B cell (primary cell): ENCODE measurements at regions not wholly inside any gene's neighbourhood (a gene's known extent, or its start where the extent isn't known, plus 50 kb on each side); places are given as distances from the start of the nearest gene placed in this dataset.

Experiments used
- ATAC-seq: fragments of 200-7000 bp; cut with Tn5 transposase; one replicate; pipeline ENCODE4 v1.10.0; 2021; ENCODE audit warnings: low read depth, mild to moderate bottlenecking, moderate number of reproducible peaks, moderate library complexity
- CTCF ChIA-PET: fragments of 350-600 bp; sonication (Branson Sonifier 250); formaldehyde crosslinking; loops from one replicate; lab custom pipeline; 2021; ENCODE audit warnings: antibody characterized with exemption, inconsistent platforms; lab: Charles Lee
- POLR2A ChIA-PET: fragments of 350-600 bp; sonication (Branson Sonifier 250); formaldehyde crosslinking; loops from one replicate; lab custom pipeline; 2021; ENCODE audit warnings: antibody characterized with exemption; lab: Charles Lee
- DNase-seq: peaks from one replicate; pipeline ENCODE4 v3.0.0; 2013
- H2AFZ ChIP-seq: 2 replicates; pipeline ENCODE4 v1.6.1; 2012; ENCODE audit warnings: mild to moderate bottlenecking, low read depth, low read length; ENCODE audit not compliant: insufficient read depth, poor library complexity, severe bottlenecking
- H3K27ac ChIP-seq, 2 donors: 1 replicate in 1 of 2; 2 replicates in 1 of 2; pipeline ENCODE4 v1.5.1; 2012 to 2013; ENCODE audit warnings: low read length in 2 of 2, mild to moderate bottlenecking in 2 of 2, moderate library complexity in 1 of 2
- H3K27me3 ChIP-seq, 4 experiments: fragments of 200-600 bp in 1 of 4; sonication (generic) in 1 of 4; replicated peaks in 1 of 4; 1 replicate in 2 of 4; 2 replicates in 2 of 4; pipeline versions ENCODE4 v1.6.1 to v1.7.0; 2013 to 2016; ENCODE audit warnings: low read length in 3 of 4, mild to moderate bottlenecking in 2 of 4, mixed read lengths in 1 of 4, moderate library complexity in 1 of 4; ENCODE audit not compliant: insufficient read depth in 4 of 4, control insufficient read depth in 3 of 4; ENCODE audit errors: control extremely low read depth in 1 of 4
- H3K36me3 ChIP-seq, 2 experiments: replicated peaks in 1 of 2; 1 replicate in 1 of 2; 2 replicates in 1 of 2; pipeline versions ENCODE4 v1.6.1 to v1.7.1; 2013; ENCODE audit warnings: low read length in 1 of 2; ENCODE audit not compliant: insufficient read depth in 2 of 2, control insufficient read depth in 1 of 2; ENCODE audit errors: control extremely low read depth in 1 of 2, extremely low read depth in 1 of 2
- H3K4me1 ChIP-seq, 2 donors: fragments of 200-600 bp in 1 of 2; sonication (generic) in 1 of 2; 1 replicate in 1 of 2; 2 replicates in 1 of 2; pipeline versions ENCODE4 v1.5.1 to v1.6.1; 2013 to 2017; ENCODE audit warnings: low read length in 2 of 2; ENCODE audit not compliant: control insufficient read depth in 2 of 2, insufficient read depth in 2 of 2
- H3K4me2 ChIP-seq: replicated peaks from 2 replicates; pipeline ENCODE3; 2012; ENCODE audit warnings: mild to moderate bottlenecking, low read depth, low read length; ENCODE audit not compliant: poor library complexity, severe bottlenecking
- H3K4me3 ChIP-seq, 5 experiments: fragments of 200-600 bp in 1 of 5; sonication (generic) in 1 of 5; 1 replicate in 3 of 5; 2 replicates in 2 of 5; pipeline versions ENCODE4 v1.5.1 to v1.7.0; 2011 to 2016; ENCODE audit warnings: low read length in 4 of 5, mild to moderate bottlenecking in 4 of 5, low read depth in 2 of 5, control low read depth in 1 of 5, moderate library complexity in 1 of 5; ENCODE audit not compliant: insufficient read depth in 1 of 5; ENCODE audit errors: control extremely low read depth in 1 of 5, extremely low read depth in 1 of 5
- H3K79me2 ChIP-seq: fragments of 200-600 bp; sonication (generic); one replicate; pipeline ENCODE4 v1.6.0; 2016; ENCODE audit warnings: low read length; ENCODE audit not compliant: control insufficient read depth, insufficient read depth
- H3K9ac ChIP-seq: fragments of 200-600 bp; sonication (generic); 2 replicates; pipeline ENCODE4 v1.6.1; 2017; ENCODE audit warnings: mild to moderate bottlenecking, low read length, moderate library complexity
- H3K9me3 ChIP-seq, 3 donors: one replicate each; pipeline versions ENCODE4 v1.6.1 to v1.7.1; 2013; ENCODE audit warnings: low read length in 2 of 3; ENCODE audit not compliant: control insufficient read depth in 2 of 3, insufficient read depth in 1 of 3; ENCODE audit errors: control extremely low read depth in 1 of 3
- H4K20me1 ChIP-seq: 2 replicates; pipeline ENCODE4 v1.6.0; 2012; ENCODE audit warnings: mild to moderate bottlenecking, low read length; ENCODE audit not compliant: insufficient read depth, control insufficient read depth, poor library complexity, severe bottlenecking
- H3K27ac Mint-ChIP-seq: one replicate; pipeline ENCODE4 v1.8.0; 2021; ENCODE audit warnings: mixed read lengths
- H3K27me3 Mint-ChIP-seq: one replicate; pipeline ENCODE4 v1.8.0; 2021; ENCODE audit warnings: mixed read lengths
- H3K4me1 Mint-ChIP-seq: one replicate; pipeline ENCODE4 v1.8.0; 2021; ENCODE audit warnings: mixed read lengths
- H3K4me3 Mint-ChIP-seq: one replicate; pipeline ENCODE4 v1.8.0; 2021; ENCODE audit warnings: mixed read lengths
- H3K9me3 Mint-ChIP-seq: one replicate; pipeline ENCODE4 v1.8.0; 2022; ENCODE audit warnings: mixed read lengths; ENCODE audit not compliant: insufficient read depth
- CTCF ChIP-seq: fragments of 200-600 bp; IDR thresholded peaks from one replicate; pipeline ENCODE4 v1.8.0; 2022; ENCODE audit warnings: antibody characterized with exemption, mild to moderate bottlenecking
- EZH2 ChIP-seq: IDR thresholded peaks from 2 replicates; pipeline ENCODE4 v1.6.1; 2012; ENCODE audit warnings: borderline replicate concordance, low read depth, mild to moderate bottlenecking, moderate library complexity, low read length; ENCODE audit not compliant: insufficient read depth, poor library complexity, severe bottlenecking
- WGBS: methylation state at CpG from one replicate; pipeline ENCODE4 v1.1.5; 2013; ENCODE audit warnings: missing lambda C conversion rate; ENCODE audit not compliant: insufficient coverage; 5-methylcytosine and 5-hydroxymethylcytosine counted together
- intact Hi-C: fragments of 100-400 bp; cut with micrococcal nuclease; formaldehyde crosslinking; loops from one replicate; pipeline ENCODE4 v1.10.0; 2022

DNA sequence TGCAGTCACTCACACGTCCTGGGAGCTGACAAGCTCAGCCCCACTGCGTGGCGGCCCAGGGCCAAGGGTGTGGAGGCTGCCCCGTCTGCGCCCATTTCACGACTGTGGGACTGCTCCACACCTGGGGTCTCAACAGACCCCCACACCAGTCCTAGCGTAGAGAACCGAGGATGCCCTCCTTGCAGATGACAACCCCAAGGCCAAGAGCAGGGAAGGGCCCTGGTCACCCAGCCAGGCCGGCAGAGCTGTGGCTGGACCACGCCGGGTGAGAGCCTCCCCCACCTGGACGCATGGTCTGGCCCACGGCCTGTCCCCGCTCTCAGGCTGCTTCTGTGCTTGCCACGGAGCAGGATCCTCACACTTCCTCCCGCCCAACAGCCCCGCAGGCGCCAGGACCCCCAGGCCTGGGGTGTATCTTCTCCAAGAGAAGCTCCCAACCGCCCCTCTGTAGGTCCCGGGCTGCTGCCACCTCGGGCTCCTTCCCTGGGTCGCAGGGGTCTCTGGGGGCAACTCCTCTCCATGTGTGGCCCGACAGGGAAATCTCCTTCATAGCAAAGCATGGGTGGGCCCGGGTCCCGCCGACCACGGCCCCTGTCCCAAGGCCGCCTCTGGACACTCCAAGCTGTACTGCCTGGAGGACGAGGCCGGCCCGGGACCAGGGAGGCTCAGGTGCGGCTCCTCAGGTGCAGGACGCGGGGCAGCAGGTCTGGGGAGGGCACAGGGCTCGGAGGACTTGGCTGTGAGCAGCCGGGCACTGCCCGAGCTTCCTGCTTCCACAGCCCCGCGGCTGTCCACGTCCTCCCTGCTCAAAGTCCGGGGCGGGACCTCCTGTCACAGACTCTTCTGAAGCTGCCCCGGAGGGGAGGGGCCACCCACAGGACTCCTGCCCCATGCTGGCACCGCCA, 88.8 kb downstream of the FOXL3 start:
- Histone ChIP-seq H2AFZ (peak overlapping the region; percentile 76), H3K79me2 (no peaks in the 10 kb centered on the region), H3K9ac (peak overlapping the region; percentile 61), H3K36me3 (no peaks in the 10 kb centered on the region), H3K4me2 (peak overlapping the region; percentile 90), H3K27me3 (peaks cover 0 to 2% (median 0%) of the 10 kb centered on the region in 4 experiments), H3K27ac (no peak overlapping the region), H3K9me3 (peaks cover 0 to 31% (median 7%) of the 10 kb centered on the region in 3 donors), H3K4me3 (peak overlapping the region in 4 of 5 experiments; percentile 49 to 57 (median 52)), H4K20me1 (no peaks in the 10 kb centered on the region), H3K4me1 (peaks cover 33 to 36% of the 10 kb centered on the region in 2 donors)
- peaks cover 3% of the 10 kb centered on the region for H3K27me3 Mint-ChIP-seq
- WGBS = 81% methylated on average over 43 of the region's 44 CpGs
- TF ChIP-seq CTCF (no peak), EZH2 (no peak)
- ChIA-PET CTCF (no interaction called here), POLR2A (no interaction called here)
- H3K4me1 Mint-ChIP-seq = peaks cover 29% of the 10 kb centered on the region
- H3K9me3 Mint-ChIP-seq = peaks cover 4% of the 10 kb centered on the region
- no peak for ATAC-seq
- intact Hi-C loops = no loop called here
- no peak for DNase-seq
- H3K27ac Mint-ChIP-seq = peak overlapping the region; percentile 20
- peak overlapping the region; percentile 76 for H3K4me3 Mint-ChIP-seq
